ENCODE measurements at regions not wholly inside any gene's neighbourhood (a gene's known extent, or its start where the extent isn't known, plus 50 kb on each side); places are given as distances from the start of the nearest gene placed in this dataset.
A peak's percentile ranks its signal among the peaks of the same experiment; 100 is the strongest.

- H2AFZ ChIP-seq (ENCODE audit: low read length): no peak overlapping the region
- H3F3A ChIP-seq (ENCODE audit: insufficient read depth, low read length): no peaks in the 10 kb centered on the region
- H3K4me1 ChIP-seq (ENCODE audit: low read length): no peaks in the 10 kb centered on the region
- no peak overlapping the region for H3K27ac ChIP-seq (ENCODE audit: low read length)
- H3K9me2 ChIP-seq (replicated peaks; ENCODE audit: insufficient read depth, low read length): no peaks in the 10 kb centered on the region
- TF ChIP-seq EZH2 (optimal IDR thresholded peaks at IDR 0.05; ENCODE audit: low read depth, low read length) (no peak), EZH2phosphoT487 (IDR thresholded peaks at IDR 0.05; ENCODE audit: low read length) (no peak), CTCF (IDR thresholded peaks at IDR 0.05; ENCODE audit: low read length) (no peak)
- H3K4me2 ChIP-seq (ENCODE audit: low read depth, low read length): no peak overlapping the region
- no peaks in the 10 kb centered on the region for H3K36me3 ChIP-seq (replicated peaks; ENCODE audit: insufficient read depth, low read length)
- no peaks in the 10 kb centered on the region for H3K79me2 ChIP-seq (ENCODE audit: low read length)
- DNase-seq: peak; percentile 21
- no peaks in the 10 kb centered on the region for H3K27me3 ChIP-seq (replicated peaks; ENCODE audit: insufficient read depth, low read length)
- H4K20me1 ChIP-seq (ENCODE audit: insufficient read depth, low read length): no peaks in the 10 kb centered on the region
- no peak overlapping the region for H3K9ac ChIP-seq (ENCODE audit: low read length)
- H3K4me3 ChIP-seq (ENCODE audit: low read length): no peak overlapping the region
- no peaks in the 10 kb centered on the region for H3K9me3 ChIP-seq (replicated peaks; ENCODE audit: insufficient read depth, low read length)
Measured at GRCh38 chr7:3112479-3113134, 68.9 kb upstream of the CARD11 start.

- H3K9ac ChIP-seq (ENCODE audit: low read length): no peak overlapping the region
- no peaks in the 10 kb centered on the region for H3K79me2 ChIP-seq (ENCODE audit: low read length)
- no peak overlapping the region for H3K27ac ChIP-seq (ENCODE audit: low read length)
- TF ChIP-seq EZH2 (optimal IDR thresholded peaks at IDR 0.05; ENCODE audit: low read depth, low read length): no peak
- no peak for TF ChIP-seq EZH2phosphoT487 (IDR thresholded peaks at IDR 0.05; ENCODE audit: low read length)
- TF ChIP-seq CTCF (IDR thresholded peaks at IDR 0.05; ENCODE audit: low read length): no peak
- no peaks in the 10 kb centered on the region for H3K9me2 ChIP-seq (replicated peaks; ENCODE audit: insufficient read depth, low read length)
- no peaks in the 10 kb centered on the region for H3K36me3 ChIP-seq (replicated peaks; ENCODE audit: insufficient read depth, low read length)
- no peaks in the 10 kb centered on the region for H3F3A ChIP-seq (ENCODE audit: insufficient read depth, low read length)
- H3K9me3 ChIP-seq (replicated peaks; ENCODE audit: insufficient read depth, low read length): no peaks in the 10 kb centered on the region
- no peaks in the 10 kb centered on the region for H4K20me1 ChIP-seq (ENCODE audit: insufficient read depth, low read length)
- H2AFZ ChIP-seq (ENCODE audit: low read length): no peak overlapping the region
- H3K4me3 ChIP-seq (ENCODE audit: low read length): no peak overlapping the region
- H3K27me3 ChIP-seq (replicated peaks; ENCODE audit: insufficient read depth, low read length): no peaks in the 10 kb centered on the region
- H3K4me2 ChIP-seq (ENCODE audit: low read depth, low read length): no peak overlapping the region
- DNase-seq: no peak
- H3K4me1 ChIP-seq (ENCODE audit: low read length): no peaks in the 10 kb centered on the region
Measured at GRCh38 chr7:3114917-3115316, 71.2 kb upstream of the CARD11 start.

GRCh38 chr7:3117081-3117480, 73.4 kb upstream of the CARD11 start:
- Histone ChIP-seq H3K4me1 (ENCODE audit: low read length) (no peaks in the 10 kb centered on the region), H3K27ac (ENCODE audit: low read length) (no peak overlapping the region), H3K79me2 (ENCODE audit: low read length) (no peaks in the 10 kb centered on the region), H3K27me3 (replicated peaks; ENCODE audit: insufficient read depth, low read length) (no peaks in the 10 kb centered on the region), H3K9me3 (replicated peaks; ENCODE audit: insufficient read depth, low read length) (no peaks in the 10 kb centered on the region), H3K36me3 (replicated peaks; ENCODE audit: insufficient read depth, low read length) (no peaks in the 10 kb centered on the region), H3K4me2 (ENCODE audit: low read depth, low read length) (no peak overlapping the region), H2AFZ (ENCODE audit: low read length) (no peak overlapping the region), H3K9ac (ENCODE audit: low read length) (no peak overlapping the region), H3K4me3 (ENCODE audit: low read length) (no peak overlapping the region), H3F3A (ENCODE audit: insufficient read depth, low read length) (no peaks in the 10 kb centered on the region), H4K20me1 (ENCODE audit: insufficient read depth, low read length) (no peaks in the 10 kb centered on the region), H3K9me2 (replicated peaks; ENCODE audit: insufficient read depth, low read length) (no peaks in the 10 kb centered on the region)
- TF ChIP-seq CTCF (IDR thresholded peaks at IDR 0.05; ENCODE audit: low read length): no peak
- no peak for TF ChIP-seq EZH2phosphoT487 (IDR thresholded peaks at IDR 0.05; ENCODE audit: low read length)
- no peak for DNase-seq

All from MM.1S (cell line).